ENCODE measurements at regions not wholly inside any gene's neighbourhood (a gene's known extent, or its start where the extent isn't known, plus 50 kb on each side); places are given as distances from the start of the nearest gene placed in this dataset.

DNA sequence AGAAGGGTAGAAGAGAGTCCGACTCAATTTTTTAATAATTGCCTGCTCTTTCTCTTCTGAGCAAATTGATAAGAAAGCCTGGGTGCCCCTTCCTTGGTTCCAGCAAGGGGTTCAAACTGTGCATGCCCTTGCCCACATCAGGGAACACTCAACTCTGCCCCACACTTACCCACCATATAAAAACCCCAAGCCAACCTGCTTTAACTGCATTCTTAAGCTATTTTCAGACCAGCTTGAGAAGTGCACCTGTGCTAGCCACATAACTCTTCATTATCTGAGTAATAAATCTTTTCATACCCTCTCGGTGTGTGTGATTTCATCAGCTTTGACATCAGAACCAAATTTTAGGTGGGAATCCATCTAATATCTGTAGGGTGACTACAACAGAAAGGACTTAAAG, 509.6 kb downstream of the MRPL39 start:
- DNase-seq (ENCODE audit: insufficient read length, low spot score, missing footprints), result no peak
- Histone ChIP-seq H3K79me2 (ENCODE audit: insufficient read depth, low read length) (no peaks in the 10 kb centered on the region), H4K20me1 (ENCODE audit: insufficient read depth, low read length) (no peaks in the 10 kb centered on the region), H3K4me1 (ENCODE audit: insufficient read depth, low read length) (no peaks in the 10 kb centered on the region), H3K27ac (ENCODE audit: low read depth, low read length) (no peak overlapping the region), H3K27me3 (ENCODE audit: insufficient read depth, low read length) (no peaks in the 10 kb centered on the region), H3K4me3 (ENCODE audit: insufficient read depth, low read length) (no peak overlapping the region), H2AFZ (ENCODE audit: low read length) (no peak overlapping the region), H3K9me3 (ENCODE audit: low read depth, low read length) (no peaks in the 10 kb centered on the region), H3K4me2 (ENCODE audit: insufficient read depth, low read length) (no peak overlapping the region), H3K36me3 (ENCODE audit: insufficient read depth, low read length) (no peaks in the 10 kb centered on the region)
- TF ChIP-seq, protein P1, sequence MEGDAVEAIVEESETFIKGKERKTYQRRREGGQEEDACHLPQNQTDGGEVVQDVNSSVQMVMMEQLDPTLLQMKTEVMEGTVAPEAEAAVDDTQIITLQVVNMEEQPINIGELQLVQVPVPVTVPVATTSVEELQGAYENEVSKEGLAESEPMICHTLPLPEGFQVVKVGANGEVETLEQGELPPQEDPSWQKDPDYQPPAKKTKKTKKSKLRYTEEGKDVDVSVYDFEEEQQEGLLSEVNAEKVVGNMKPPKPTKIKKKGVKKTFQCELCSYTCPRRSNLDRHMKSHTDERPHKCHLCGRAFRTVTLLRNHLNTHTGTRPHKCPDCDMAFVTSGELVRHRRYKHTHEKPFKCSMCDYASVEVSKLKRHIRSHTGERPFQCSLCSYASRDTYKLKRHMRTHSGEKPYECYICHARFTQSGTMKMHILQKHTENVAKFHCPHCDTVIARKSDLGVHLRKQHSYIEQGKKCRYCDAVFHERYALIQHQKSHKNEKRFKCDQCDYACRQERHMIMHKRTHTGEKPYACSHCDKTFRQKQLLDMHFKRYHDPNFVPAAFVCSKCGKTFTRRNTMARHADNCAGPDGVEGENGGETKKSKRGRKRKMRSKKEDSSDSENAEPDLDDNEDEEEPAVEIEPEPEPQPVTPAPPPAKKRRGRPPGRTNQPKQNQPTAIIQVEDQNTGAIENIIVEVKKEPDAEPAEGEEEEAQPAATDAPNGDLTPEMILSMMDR (IDR thresholded peaks at IDR 0.05; ENCODE audit: extremely low read depth, low read depth, low read length), result no peak

DNA sequence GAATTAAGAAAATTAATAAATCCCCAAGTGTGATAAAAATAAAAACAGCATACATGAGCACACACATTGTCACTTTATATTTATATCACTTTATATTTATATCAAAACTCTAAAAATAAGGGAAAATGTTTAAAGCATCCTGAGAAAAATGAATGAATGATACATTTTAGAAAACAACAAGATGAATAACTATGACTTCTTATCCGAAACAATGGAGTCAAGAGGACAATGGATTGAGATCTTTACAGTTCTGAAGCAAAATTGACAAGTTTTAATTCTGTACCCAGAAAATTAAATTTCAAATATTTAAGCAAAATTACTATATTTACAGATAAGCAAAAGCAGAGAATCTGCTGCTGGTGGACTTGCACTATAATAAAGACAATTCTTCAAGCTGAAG, 512.6 kb downstream of the MRPL39 start:
- H3K36me3 ChIP-seq (ENCODE audit: insufficient read depth, low read length), result no peaks in the 10 kb centered on the region
- no peak overlapping the region for H3K27ac ChIP-seq (ENCODE audit: low read depth, low read length)
- H3K4me1 ChIP-seq (ENCODE audit: insufficient read depth, low read length), result no peaks in the 10 kb centered on the region
- no peaks in the 10 kb centered on the region for H3K79me2 ChIP-seq (ENCODE audit: insufficient read depth, low read length)
- TF ChIP-seq, protein P1 (IDR thresholded peaks at IDR 0.05; ENCODE audit: extremely low read depth, low read depth, low read length), result no peak
- no peak overlapping the region for H2AFZ ChIP-seq (ENCODE audit: low read length)
- H3K4me3 ChIP-seq (ENCODE audit: insufficient read depth, low read length), result no peak overlapping the region
- peak; percentile 1 for DNase-seq (ENCODE audit: insufficient read length, low spot score, missing footprints)
- no peak overlapping the region for H3K4me2 ChIP-seq (ENCODE audit: insufficient read depth, low read length)
- no peaks in the 10 kb centered on the region for H3K9me3 ChIP-seq (ENCODE audit: low read depth, low read length)
- no peaks in the 10 kb centered on the region for H4K20me1 ChIP-seq (ENCODE audit: insufficient read depth, low read length)
- H3K27me3 ChIP-seq (ENCODE audit: insufficient read depth, low read length), result no peaks in the 10 kb centered on the region

DNA sequence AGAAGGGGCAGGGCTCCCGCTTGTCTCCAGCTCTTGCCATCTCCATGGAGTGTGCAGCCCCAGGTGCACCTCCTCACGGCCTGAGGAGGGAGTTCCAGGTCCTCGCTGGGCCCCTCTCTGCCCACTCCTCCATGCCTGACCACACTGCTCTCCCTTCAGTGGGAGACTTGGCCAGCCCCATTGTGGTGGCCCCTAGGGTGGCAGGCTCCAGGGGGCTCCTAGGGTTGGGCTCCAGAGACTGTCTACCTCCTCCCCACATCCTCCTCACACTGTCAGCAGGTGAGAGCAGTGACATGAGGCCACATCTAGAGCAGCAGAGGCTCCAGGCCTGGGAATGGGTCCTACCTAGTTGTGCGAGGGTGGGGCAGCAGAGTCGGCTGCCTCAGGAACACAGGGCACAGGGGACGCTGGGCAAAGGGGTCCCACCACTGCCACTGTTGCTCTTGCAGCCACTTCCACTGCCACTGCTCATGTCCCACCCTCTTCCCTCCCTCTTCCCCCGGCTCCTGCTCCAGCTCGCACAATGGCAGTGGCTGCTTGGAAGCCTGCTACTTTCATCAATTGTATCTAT, 514.8 kb downstream of the MRPL39 start:
- Histone ChIP-seq H4K20me1 (ENCODE audit: insufficient read depth, low read length) (no peaks in the 10 kb centered on the region), H3K4me1 (ENCODE audit: insufficient read depth, low read length) (no peaks in the 10 kb centered on the region), H3K4me2 (ENCODE audit: insufficient read depth, low read length) (no peak overlapping the region), H3K27ac (ENCODE audit: low read depth, low read length) (no peak overlapping the region), H3K9me3 (ENCODE audit: low read depth, low read length) (no peaks in the 10 kb centered on the region), H3K79me2 (ENCODE audit: insufficient read depth, low read length) (no peaks in the 10 kb centered on the region), H3K36me3 (ENCODE audit: insufficient read depth, low read length) (no peaks in the 10 kb centered on the region), H3K4me3 (ENCODE audit: insufficient read depth, low read length) (no peak overlapping the region), H2AFZ (ENCODE audit: low read length) (no peak overlapping the region), H3K27me3 (ENCODE audit: insufficient read depth, low read length) (no peaks in the 10 kb centered on the region)
- DNase-seq (ENCODE audit: insufficient read length, low spot score, missing footprints), result no peak
- TF ChIP-seq, protein P1 (IDR thresholded peaks at IDR 0.05; ENCODE audit: extremely low read depth, low read depth, low read length), result no peak

DNA sequence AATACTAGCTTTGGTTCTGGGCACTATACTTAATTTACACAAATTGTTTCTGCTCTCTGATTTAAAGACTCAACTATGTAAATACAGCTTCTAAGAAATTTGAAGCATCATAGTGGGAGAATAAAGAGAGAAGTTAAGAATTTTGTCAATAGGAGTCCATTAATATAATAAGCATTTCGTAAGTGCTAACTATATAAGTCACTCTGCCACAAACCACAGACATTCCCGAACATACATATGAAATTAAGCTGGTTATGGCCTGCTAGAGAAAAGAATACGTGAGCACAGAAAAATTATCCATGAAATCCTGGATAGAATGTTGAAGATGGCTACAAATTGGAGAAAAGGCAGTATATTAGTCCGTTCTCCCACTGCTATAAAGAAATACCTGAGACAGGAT, 526.2 kb downstream of the MRPL39 start:
- Histone ChIP-seq H3K4me3 (ENCODE audit: insufficient read depth, low read length) (no peak overlapping the region), H2AFZ (ENCODE audit: low read length) (no peak overlapping the region), H3K79me2 (ENCODE audit: insufficient read depth, low read length) (no peaks in the 10 kb centered on the region), H3K27me3 (ENCODE audit: insufficient read depth, low read length) (no peaks in the 10 kb centered on the region), H3K36me3 (ENCODE audit: insufficient read depth, low read length) (no peaks in the 10 kb centered on the region), H3K4me1 (ENCODE audit: insufficient read depth, low read length) (no peaks in the 10 kb centered on the region), H4K20me1 (ENCODE audit: insufficient read depth, low read length) (no peaks in the 10 kb centered on the region), H3K9me3 (ENCODE audit: low read depth, low read length) (peaks cover 2% of the 10 kb centered on the region), H3K4me2 (ENCODE audit: insufficient read depth, low read length) (no peak overlapping the region), H3K27ac (ENCODE audit: low read depth, low read length) (no peak overlapping the region)
- DNase-seq (ENCODE audit: insufficient read length, low spot score, missing footprints), result no peak
- TF ChIP-seq, protein P1 (IDR thresholded peaks at IDR 0.05; ENCODE audit: extremely low read depth, low read depth, low read length), result no peak
